Activated T-cell treated with anti-CD3 and anti-CD28 coated beads for 24 hours (primary cell): ENCODE measurements at regions not wholly inside any gene's neighbourhood (a gene's known extent, or its start where the extent isn't known, plus 50 kb on each side); places are given as distances from the start of the nearest gene placed in this dataset.
"Not testable (repeated sequence)": the region's sequence is repeated elsewhere in the genome, so short reads cannot be mapped to it uniquely, and the experiment has no call there.

Source experiments
- DNase-seq: peaks from one replicate; pipeline ENCODE4 v3.0.0-alpha.2; 2020; ENCODE audit warnings: low read depth

DNA sequence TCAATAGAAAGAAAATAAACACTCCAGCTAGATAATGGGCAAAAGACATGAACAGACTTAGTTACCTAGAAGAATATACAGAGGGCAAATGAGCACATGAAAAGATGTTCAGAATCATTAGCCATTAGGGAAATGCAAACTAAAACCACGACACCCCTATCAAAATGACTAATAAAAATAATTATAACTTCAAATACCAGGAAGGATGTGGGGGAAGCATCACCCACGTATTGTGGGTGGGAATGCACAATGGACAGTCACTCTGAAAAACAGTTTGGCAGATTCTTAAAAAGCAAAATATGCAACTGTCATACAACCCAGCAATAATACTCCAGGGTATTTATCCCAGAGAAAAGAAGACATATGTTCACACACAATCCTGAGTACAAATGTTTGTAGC, 92.6 kb downstream of the DLL1 start:
- no peak for DNase-seq

DNA sequence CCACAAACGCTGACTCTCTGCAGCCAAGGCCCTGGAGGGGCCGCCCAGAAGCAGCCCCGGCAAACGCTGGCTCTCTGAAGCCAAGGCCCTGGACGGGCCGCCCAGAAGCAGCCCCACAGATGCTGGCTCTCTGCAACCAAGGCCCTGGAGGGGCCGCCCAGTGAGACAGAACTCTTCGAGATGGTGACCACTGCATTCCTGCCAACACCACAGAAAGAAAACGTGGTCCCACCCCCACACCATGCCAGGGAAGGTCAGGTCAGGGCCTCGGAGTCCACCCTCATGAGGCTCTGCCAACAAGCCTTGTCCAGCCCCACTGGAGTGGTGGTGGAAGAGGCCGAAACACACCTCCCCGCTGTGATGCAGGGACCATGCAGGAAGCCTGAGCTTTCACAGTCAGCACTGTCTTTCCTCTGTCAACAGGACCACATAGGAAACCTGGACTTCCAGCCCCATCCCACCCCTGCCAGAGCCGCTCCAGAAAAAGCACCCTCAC, 97.5 kb downstream of the DLL1 start:
- no peak for DNase-seq

DNA sequence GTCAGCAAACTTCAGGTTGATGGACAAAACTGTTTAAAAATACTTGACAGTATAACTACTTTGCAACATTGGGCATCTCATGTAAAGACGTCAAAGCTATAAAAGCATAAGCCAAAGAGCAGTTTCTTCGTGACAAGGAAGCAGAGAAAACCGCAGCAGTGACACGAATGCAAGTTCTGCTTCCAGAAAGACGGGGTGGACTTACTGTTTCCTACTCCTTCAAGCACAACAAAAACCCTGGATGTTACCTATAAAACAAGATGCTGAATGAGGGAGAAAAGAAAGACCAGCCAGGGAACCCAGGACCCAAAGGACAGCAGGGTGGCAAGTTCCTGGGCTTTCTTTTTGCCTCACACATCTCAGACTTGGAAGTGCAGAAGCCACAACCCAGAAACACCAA, 98.0 kb downstream of the DLL1 start:
- no peak for DNase-seq

DNA sequence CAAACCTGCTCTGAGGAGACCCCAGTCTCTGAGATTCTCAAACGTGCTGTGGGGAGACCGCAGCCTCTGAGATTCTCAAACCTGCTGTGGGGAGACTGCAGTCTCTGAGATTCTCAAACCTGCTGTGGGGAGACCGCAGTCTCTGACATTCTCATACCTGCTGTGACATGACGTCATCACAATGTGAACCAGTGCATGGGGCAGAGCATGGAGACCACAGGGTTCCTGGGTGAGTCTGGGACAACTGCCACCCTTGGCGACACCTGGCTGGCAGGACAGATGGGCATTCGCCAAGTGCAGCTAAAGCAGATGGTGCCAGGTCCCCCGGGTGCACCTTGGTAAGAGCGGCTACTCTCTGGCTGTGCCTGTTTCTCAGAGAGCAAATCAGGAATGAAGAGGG, 98.8 kb downstream of the DLL1 start:
- not testable (repeated sequence) for DNase-seq

DNA sequence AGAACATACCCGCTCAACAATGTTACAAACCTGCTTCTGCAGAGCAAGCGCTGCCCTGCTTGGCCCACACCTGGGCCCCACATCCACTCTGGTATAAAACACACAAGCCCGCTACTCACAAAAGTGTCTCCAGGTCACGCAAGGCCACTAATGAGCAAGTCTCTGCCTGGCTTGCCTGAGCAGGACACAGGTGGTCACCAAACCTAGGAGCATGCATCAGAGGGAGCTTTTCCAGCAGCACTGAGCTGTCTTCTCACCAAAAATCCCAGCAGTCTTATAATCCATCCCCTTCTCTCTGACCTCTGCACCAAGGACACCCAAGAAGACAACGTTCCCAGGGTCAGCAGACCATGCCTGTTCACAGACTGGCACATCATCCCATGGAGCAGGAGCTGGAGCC, 100.8 kb downstream of the DLL1 start:
- no peak for DNase-seq

DNA sequence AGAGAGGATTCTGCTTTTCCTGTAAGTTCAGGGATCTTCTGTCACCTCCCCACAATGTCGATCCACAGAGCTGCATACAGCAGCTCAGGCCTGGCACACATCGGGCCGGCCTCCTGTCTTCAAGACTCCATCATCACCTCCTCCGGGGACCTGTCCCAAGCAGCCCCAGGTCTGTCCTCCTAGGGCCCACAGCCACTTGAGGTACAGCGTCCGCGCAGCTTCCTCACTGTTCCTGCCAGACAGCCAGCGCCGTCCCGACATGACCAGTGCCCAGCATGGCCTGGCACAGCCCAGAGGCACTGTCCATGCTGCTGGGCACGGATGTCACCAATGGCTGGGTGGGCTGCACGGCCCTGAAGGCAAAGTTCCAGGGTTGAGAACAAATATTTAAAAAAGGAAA, 101.6 kb downstream of the DLL1 start:
- DNase-seq = no peak

DNA sequence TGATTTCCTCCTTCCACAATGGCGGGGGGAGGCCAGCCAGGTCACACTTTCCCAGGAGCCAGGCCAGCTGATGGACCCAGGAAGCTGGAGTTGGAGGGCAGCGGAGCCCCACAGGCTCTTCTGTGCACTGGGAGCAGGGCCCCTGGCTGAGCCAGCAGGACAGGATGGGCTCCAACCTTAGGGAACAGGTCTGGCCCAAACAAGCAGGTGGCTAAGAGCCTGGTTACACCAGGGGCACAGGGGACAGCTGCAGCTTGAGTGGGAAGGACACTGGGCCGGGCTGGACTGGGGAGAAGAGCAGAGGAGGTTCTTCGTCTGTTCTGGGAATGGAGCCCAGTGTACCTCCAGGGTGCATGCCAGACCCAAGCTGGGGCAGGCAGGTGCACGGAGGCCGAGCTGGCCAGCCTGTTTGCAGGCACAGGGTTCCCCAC, 102.3 kb downstream of the DLL1 start:
- DNase-seq = no peak

DNA sequence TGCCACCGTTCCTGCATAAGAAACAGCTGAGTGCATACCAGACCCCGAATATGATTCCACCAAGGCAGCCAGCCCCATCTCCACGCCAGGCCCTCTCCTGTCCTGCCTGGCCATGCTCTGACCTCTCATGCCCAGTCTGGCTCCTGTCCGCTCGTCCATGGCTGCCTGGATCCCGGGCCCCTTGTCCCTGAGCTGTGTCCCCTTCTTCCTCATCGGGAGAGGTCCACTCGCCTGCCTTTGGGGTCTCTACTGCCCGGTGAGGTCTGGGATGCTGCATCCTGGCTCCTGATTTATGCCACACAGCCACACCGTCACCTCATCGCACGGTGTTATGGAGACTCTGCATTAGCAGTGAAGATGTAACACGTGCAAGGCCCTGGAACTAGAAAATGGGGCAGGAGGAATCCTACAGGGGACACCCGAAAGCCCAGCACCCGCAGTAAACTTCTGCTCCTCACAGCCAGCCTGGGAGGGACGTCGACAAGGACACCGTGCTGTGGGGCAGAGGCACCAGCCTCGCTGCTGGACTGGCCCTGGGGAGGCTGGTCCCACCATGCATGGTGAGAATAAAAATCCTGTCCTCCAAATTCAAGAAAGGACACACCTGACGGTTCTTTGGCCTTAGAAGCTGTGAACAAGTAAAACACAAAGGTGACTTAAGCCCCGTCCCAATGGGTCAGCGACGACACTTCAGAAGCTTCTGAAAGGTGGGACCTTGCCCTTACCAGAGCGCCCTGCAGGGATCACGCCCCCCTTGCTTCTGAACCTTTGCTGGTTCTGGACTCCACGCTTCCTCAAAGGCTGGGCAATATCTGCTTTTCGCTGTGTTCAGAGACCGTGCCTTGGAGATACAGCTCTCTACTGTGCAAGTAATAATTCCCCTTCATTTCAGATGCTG, 103.0 kb downstream of the DLL1 start:
- no peak for DNase-seq

DNA sequence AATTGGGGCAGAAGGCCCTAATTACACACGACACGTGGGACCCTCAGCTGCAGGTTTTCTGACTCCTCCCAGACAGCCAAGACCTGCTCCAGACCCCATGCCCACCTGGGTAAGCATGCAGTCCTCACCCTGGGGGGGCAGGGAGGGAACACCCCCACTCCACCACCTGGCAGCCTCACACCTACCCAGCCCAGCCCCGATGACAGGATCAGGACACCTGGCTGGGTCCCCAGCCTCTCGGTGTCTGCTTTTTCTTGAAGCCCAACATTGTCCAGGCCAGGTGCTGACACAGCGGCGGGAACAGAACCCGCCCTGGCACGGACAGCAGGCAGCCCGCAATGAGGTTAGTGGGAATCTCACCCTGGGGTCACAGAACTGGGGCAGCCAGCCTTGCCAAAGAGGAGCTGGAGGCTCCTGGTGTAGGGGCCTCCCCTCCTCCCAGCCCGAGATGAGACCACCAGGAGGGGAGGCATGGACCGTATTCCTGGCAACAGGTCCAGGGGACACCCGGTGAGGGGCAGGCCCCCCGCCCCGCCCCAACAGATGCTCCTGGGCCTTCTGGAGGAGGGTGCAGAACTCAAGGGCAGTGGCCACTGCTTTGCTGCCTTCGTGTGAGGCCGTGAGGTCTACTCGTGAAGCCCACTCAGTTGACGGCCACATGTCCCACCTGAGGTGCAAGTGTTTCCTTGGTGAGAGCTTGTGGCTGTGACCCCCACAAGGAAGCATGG, 103.8 kb downstream of the DLL1 start:
- DNase-seq = no peak

DNA sequence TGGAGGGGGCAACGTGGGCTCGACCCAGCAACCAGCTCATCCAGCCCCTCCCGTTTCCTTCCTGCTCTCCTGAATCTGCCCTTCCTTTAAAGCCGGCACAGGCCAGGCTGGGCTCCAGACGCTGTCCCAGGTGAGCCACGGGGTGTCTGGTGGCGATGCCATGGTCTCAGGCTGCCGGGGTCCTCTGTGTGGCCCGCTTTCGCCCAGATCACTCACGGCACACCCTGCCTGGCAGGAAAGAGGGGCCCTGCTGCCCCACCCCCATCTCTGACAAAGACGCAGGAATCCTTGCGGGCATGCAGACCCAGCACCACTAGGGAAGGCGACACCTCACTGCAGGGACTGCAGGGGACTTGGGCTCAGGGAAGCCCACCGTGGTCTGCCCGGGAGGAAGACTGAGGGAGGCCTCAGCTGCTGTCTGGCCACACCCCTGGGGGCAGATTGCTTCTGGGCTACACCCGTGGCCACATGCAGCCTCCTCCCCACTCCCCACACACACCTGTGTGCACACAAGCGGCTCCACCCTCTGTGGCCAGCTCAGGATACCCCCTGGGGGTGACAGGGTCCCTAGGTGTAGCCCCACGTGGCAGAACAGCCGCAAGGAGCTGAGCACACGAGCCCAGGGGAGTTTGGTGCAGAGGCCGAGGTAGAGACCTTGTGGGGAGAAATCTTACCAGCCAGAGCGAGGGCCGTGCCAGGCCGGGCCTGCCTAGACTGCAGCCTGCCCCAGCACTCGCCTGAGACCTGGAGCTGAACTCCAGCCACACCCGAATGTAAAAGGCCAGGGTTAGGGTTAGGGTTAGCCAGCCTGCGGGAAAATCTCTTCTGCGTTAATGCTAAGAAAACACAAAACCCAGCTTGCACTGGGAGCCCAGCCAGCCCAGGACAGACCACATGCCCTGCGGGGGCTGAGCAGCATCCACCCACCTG, 104.6 kb downstream of the DLL1 start:
- no peak for DNase-seq

DNA sequence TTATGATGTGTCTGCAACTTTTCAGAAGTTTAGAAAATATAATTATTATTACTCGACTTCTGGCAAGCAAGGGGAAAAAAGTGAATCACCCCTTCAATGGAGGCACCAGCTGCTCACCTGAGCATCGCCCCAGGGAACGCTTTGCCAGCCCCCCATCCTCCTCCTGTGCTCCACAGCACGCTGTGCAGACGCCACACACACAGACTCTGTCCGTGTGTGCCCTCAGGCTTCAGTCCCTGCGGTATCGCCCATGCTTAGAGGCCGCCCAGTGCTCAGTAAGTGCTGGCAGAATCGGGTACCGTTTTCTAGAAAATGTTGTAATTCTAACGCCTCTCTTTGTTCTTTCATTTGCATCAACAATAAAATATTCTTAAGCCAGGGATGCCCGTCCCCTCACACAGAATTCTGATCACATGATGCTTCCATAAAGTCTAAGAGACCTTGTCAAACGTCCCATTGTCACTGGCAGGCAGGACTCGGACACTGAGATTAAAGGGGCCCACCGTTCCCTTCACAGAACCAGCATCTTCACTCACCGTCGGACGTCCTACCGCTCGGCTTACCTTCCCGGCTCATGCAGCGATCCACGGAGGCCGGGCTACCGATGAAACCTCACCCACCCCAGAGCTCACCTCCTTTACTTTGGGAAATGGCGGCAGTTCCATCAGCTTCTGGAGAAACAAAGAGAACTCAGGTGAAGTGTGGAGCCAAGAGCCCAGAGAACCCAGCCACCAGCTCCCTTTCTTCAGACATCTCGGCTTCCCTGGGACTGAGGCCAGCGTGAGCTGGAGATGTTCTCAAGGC, 105.5 kb downstream of the DLL1 start:
- DNase-seq = no peak

DNA sequence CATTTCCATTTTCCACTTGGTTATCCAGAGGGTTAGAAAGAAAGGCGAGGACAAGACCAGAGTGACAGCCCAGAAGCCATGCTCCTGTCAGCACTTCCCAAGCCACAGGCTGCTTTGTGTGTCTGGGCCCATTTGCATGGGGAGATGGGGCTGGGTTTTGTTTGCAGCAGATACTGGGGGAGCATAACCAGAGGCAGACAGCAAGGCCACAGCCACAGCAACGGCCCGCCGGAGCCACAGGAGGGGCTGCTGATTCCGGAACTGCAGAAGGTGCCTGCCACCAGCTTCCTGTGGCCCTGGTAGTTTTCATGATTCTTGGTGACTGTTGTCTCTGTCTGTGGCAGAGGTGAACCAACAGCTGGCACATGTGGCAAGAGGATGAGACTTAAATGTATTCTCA, 106.6 kb downstream of the DLL1 start:
- no peak for DNase-seq

DNA sequence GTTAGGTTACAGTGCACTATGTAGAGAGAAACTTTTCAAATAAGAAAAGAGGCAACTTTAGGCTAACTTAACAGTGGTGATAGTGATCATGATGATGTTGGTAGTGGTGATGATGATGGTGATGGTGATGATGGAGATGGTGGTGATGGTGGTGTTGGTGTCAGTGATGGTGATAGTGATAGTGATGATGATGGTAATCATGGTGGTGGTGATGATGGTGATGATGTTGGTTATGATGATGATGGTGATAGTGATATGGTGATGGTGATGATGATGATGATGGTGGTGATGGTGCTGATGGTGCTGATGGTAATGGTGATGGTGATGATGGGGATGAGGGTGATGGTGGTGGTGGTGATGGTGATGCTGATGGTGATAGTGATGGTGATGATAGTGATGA, 107.4 kb downstream of the DLL1 start:
- no peak for DNase-seq

DNA sequence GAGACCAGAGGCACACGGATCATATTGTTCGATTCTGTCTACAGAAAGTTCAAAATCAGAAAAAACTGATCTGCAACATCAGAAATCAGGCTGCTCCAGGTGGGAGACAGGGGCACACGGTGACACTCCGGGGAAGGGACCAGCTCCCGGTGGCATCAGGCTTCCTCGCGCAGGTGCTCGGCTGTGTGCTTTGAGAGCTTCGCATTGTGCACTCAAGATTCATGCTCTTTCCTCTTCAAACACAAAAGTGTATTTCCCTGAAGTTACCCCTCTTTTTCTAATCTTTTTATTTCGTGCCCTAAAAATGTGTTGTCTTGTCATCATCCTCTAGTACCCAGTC, 108.1 kb downstream of the DLL1 start:
- no peak for DNase-seq

DNA sequence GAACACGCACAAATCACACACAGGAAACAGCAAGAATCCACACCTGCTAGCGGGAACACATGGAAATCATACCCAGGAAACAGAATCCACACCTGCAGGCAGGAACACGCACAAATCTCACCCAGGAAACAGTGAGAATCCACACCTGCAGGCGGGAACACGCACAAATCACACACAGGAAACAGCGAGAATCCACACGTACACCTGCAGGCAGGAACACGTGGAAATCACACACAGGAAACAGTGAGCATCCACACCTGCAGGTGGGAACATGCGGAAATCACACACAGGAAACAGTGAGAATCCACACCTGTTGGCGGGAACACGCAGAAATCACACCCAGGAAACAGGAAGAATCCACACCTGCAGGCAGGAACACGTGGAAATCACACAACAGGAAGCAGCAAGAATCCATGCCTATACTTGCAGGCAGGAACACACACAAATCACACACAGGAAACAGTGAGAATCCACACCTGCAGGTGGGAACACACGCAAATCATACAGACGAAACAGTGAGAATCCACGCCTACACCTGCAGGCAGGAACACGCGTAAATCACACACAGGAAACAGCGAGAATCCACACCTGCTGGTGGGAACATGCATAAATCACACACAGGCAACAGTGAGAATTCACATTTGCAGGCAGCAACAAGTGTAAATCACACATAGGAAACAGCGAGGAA, 108.6 kb downstream of the DLL1 start:
- no peak for DNase-seq

DNA sequence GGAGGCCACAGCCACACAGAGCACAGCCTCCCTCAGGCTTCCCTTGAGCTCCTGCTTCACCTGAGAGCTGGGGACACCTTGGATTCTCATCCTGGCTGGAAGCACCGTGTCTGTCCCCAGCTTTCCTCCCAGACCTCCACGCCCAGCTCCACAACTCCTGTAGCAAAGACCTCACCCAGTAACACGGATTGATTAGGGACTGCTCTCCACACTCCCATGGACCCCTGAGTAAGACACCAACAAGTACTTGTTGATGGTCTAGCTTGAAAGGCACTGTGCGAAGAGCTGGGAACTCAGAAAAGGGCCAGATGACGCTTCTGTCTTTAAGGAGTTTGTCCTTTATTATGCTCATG, 109.6 kb downstream of the DLL1 start:
- no peak for DNase-seq

DNA sequence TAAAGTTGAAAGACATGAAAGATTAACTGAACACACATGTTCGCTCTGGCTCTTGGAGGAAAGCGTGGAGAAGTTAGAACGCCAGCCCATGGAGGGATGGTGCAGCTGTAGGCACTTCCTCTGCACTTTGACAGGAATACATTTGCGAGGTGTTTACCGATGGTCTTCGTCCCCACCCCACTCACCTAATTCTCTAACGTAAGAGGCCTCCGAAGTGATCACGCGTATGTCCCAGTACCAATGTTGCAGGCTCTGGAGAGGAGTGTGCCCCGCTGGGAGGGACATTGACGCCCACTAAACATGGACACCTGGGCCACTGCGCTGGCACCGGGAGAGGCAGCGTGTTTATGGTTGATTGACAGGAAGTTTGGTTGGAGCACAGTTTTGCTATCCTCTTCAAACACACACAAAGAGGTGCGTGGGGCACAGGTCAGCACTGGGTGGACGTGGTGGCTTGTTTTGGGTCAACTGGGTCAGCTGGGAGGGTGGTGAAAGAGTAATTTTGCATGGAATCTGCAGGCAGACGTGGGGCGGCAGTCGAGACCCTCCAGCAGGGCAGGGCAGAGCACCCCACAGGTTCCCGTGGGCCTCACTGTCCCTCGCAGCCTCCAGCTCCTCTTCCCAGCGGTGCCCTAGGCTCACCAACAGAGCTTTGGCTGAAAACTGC, 110.1 kb downstream of the DLL1 start:
- DNase-seq = no peak

DNA sequence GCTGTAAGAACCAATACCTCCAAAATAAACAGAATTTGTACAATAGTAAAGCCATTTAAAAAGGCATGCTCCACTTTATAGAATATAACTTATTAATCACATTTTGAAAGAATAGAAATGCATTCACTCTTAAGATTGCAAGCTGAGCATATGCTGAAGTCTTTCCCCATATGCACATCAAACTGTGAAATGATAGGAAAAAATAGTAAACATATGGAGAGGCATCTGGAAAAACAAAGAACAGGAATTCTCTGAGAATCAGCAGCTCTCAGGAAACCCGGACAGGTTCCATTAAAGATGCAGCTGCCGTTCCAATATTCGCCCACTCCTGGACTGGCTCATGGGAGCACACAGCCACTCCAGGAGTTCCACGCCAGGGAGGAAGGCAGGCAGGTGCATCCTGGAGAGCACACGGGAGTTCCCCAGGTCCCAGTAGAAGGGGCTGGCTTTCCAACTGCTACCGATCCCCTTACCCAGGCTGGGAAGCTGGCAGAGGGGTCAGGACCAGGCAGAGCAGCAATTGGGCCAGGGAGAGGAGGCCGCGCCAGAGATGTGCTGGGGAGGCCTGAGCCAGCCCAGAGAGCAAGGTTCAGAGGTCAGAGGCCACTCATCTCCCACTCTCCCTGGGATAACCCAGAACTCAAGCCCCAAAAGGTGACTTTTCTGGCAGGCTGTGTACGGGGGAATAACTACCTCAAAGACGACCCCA, 111.1 kb downstream of the DLL1 start:
- no peak for DNase-seq

DNA sequence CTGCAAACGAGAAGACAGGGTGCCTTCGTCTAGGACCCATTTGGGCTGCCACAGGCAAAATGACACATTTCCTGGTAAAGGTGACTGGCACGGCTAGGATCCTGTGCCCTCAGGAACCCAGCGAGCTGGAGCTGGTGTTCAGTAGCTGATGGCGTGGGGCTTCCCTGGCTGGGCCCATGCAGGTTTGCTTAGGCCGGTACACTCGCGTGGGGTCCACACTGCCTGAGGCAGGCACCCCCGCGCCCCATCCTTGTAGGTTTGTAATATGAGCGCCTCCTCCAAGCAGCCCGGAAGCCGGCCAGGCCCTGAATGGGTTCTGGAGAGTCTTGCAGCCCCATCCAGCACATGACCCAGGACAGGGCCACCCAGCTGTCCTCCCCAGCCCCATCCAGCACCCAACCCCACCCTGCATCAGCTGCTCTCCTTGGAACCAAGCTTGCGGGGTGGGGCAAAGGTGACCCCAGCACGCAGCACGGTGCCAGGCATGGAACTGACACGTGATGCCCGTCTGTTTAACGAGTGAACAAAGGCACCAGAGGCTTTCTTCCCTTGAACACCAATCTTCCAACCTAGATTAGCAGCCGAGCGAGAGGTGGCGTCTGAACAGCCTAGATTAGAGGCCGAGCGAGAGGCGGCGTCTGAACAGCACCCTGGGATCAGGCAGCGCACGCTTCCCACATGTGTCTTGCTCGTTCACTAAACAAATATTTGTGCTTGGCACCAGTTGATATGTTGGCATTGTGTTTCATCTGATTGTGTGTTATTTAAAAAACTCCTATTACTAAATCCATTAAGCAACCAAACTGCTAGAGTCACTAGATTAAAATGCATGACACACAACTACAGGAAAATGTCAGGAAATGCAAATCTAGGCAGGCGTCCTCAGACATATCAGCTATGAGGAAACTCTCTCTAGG, 112.1 kb downstream of the DLL1 start:
- DNase-seq = no peak
